ENCODE measurements at regions not wholly inside any gene's neighbourhood (a gene's known extent, or its start where the extent isn't known, plus 50 kb on each side); places are given as distances from the start of the nearest gene placed in this dataset.

DNA sequence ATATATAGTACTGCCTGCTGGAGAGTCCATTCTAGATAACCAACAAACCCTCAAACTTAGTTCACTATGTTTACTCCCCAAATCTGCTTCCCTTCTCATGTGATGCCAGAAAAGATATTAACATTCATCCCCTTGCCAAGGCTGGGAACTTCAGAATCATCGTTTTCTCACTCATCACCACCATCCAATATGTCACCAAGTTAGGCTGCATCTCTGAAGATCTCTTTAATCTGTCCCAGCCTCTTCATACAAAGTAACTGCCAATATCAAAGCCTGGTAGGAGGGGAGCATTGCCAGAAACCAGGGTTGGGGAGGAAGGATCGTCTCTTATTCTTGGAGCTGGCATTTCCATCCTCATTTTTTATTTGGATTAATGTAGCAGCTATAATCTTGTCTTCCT, 71.6 kb downstream of the XCL2 start:
- H3K27me3 ChIP-seq (replicated peaks in 1 of 4; ENCODE audit: control insufficient read depth in 3 of 4, extremely low read depth in 1 of 4, insufficient read depth in 3 of 4, low read length in 3 of 4), result no peaks in the 10 kb centered on the region
- no peak overlapping the region for H2AFZ ChIP-seq (ENCODE audit: low read length)
- H3K4me2 ChIP-seq (ENCODE audit: insufficient read depth in 1 of 2, low read depth in 2 of 2, low read length in 2 of 2), result no peak overlapping the region
- H4K8ac ChIP-seq (ENCODE audit: extremely low read depth, insufficient read depth, low read length), result no peak overlapping the region
- no peak overlapping the region for H4K91ac ChIP-seq (replicated peaks; ENCODE audit: insufficient read length, low read length)
- H3K27ac ChIP-seq (ENCODE audit: low read depth, low read length), result no peak overlapping the region
- H2BK120ac ChIP-seq (replicated peaks; ENCODE audit: low read depth, low read length), result no peak overlapping the region
- DNase-seq (ENCODE audit: low read depth in 1 of 2, low spot score in 2 of 2), result no peak
- peaks cover 7 to 13% of the 10 kb centered on the region in 2 experiments; a peak in 3 of 4 replicates for H3K9me3 ChIP-seq (ENCODE audit: insufficient read depth in 2 of 2, low read depth in 1 of 2, low read length in 1 of 2)
- no peak overlapping the region for H2BK20ac ChIP-seq (ENCODE audit: low read length)
- H2AK5ac ChIP-seq (ENCODE audit: low read depth, low read length), result no peak overlapping the region
- no peaks in the 10 kb centered on the region for H3K23me2 ChIP-seq (ENCODE audit: low read depth, low read length)
- FAIRE-seq, result no peak
- no peak overlapping the region for H3K4me3 ChIP-seq (ENCODE audit: extremely low read depth in 1 of 4, insufficient read depth in 2 of 4, low read depth in 3 of 4, low read length in 4 of 4)
- 92% methylated on average over 2 of the region's 2 CpGs; no CpG with 5 or more reads in 1 of the 2 experiments for WGBS, 2 experiments (ENCODE audit: extremely low coverage in 1 of 2, insufficient coverage in 1 of 2, insufficient read length in 1 of 2, insufficient replicate concordance in 2 of 2, low coverage in 1 of 2, low lambda C conversion rate in 2 of 2, missing lambda C conversion rate in 1 of 2)
- no peaks in the 10 kb centered on the region for H3K36me3 ChIP-seq (ENCODE audit: control insufficient read depth in 2 of 4, insufficient read depth in 4 of 4, low read length in 3 of 4)
- no peak overlapping the region for H2BK15ac ChIP-seq (ENCODE audit: low read length)
- no peaks in the 10 kb centered on the region for H3K4me1 ChIP-seq (replicated peaks in 1 of 4; ENCODE audit: control insufficient read depth in 3 of 4, insufficient read depth in 4 of 4, low read length in 3 of 4)
- no peak overlapping the region for H3K18ac ChIP-seq (ENCODE audit: extremely low read depth, low read length)
- no peak overlapping the region for H3K56ac ChIP-seq (replicated peaks; ENCODE audit: insufficient read length, low read depth, low read length)
- H4K20me1 ChIP-seq (replicated peaks in 1 of 2; ENCODE audit: control insufficient read depth in 1 of 2, insufficient read depth in 2 of 2, low read length in 2 of 2), result no peaks in the 10 kb centered on the region
- no peak overlapping the region for H3K14ac ChIP-seq (ENCODE audit: insufficient read length)
- no peak overlapping the region for H2BK5ac ChIP-seq (ENCODE audit: low read depth, low read length)
- CTCF ChIA-PET (ENCODE audit: partially characterized antibody), result no interaction called here
- no peak overlapping the region for H3K4ac ChIP-seq (replicated peaks; ENCODE audit: insufficient read length, low read depth, low read length)
- POLR2A ChIA-PET (ENCODE audit: partially characterized antibody), result no interaction called here
- no peak overlapping the region for H4K5ac ChIP-seq (ENCODE audit: insufficient read length, low read depth, low read length)
- no peak overlapping the region for H3K23ac ChIP-seq (ENCODE audit: insufficient read length)
- no peak overlapping the region for H2BK12ac ChIP-seq (ENCODE audit: low read depth, low read length)
- no peaks in the 10 kb centered on the region for H3K79me2 ChIP-seq (ENCODE audit: control insufficient read depth in 1 of 2, insufficient read depth in 2 of 2, low read length in 2 of 2)
- H3K9ac ChIP-seq (replicated peaks in 1 of 4; ENCODE audit: extremely low read depth in 1 of 4, low read depth in 3 of 4, low read length in 3 of 4), result no peak overlapping the region
- H3K79me1 ChIP-seq (ENCODE audit: low read depth, low read length), result no peaks in the 10 kb centered on the region
- TF ChIP-seq BCL11A (IDR thresholded peaks at IDR 0.05; ENCODE audit: low read depth in 2 of 2, low read length in 2 of 2), result no peak
- TF ChIP-seq, protein P1, sequence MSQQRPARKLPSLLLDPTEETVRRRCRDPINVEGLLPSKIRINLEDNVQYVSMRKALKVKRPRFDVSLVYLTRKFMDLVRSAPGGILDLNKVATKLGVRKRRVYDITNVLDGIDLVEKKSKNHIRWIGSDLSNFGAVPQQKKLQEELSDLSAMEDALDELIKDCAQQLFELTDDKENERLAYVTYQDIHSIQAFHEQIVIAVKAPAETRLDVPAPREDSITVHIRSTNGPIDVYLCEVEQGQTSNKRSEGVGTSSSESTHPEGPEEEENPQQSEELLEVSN (IDR thresholded peaks at IDR 0.05), result no peak
- no peak for TF ChIP-seq SP2 (IDR thresholded peaks at IDR 0.05; ENCODE audit: low read length)
- TF ChIP-seq JUND (IDR thresholded peaks at IDR 0.05; ENCODE audit: low read length), result no peak
- no peak for TF ChIP-seq GABPA (IDR thresholded peaks at IDR 0.05; ENCODE audit: borderline replicate concordance, insufficient read depth, low read length)
- no peak for TF ChIP-seq NRF1 (IDR thresholded peaks at IDR 0.05; ENCODE audit: low read depth, low read length)
- no peak for TF ChIP-seq RFX5 (IDR thresholded peaks at IDR 0.05; ENCODE audit: borderline replicate concordance, low read depth, low read length)
- no peak for TF ChIP-seq SUZ12 (IDR thresholded peaks at IDR 0.05; ENCODE audit: low read length)
- TF ChIP-seq, protein P2, sequence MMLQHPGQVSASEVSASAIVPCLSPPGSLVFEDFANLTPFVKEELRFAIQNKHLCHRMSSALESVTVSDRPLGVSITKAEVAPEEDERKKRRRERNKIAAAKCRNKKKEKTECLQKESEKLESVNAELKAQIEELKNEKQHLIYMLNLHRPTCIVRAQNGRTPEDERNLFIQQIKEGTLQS (IDR thresholded peaks at IDR 0.05; ENCODE audit: insufficient read depth, low read depth, low read length), result no peak
- TF ChIP-seq TAF1 (IDR thresholded peaks at IDR 0.05; ENCODE audit: low read depth, low read length), result no peak
- TF ChIP-seq KDM5A (IDR thresholded peaks at IDR 0.05; ENCODE audit: low read length), result no peak
- no peak for TF ChIP-seq POLR2AphosphoS5 (IDR thresholded peaks at IDR 0.05; ENCODE audit: low read depth, low read length)
- TF ChIP-seq TCF12 (IDR thresholded peaks at IDR 0.05; ENCODE audit: low read depth, low read length), result no peak
- no peak for TF ChIP-seq CBX5 (IDR thresholded peaks at IDR 0.05; ENCODE audit: low read depth, low read length)
- no peak for TF ChIP-seq HDAC2 (IDR thresholded peaks at IDR 0.05; ENCODE audit: borderline replicate concordance in 1 of 2, low read depth in 2 of 2, low read length in 2 of 2)

All from H1 (cell line).